Stomach (tissue), 4 donors: ENCODE measurements at regions not wholly inside any gene's neighbourhood (a gene's known extent, or its start where the extent isn't known, plus 50 kb on each side); places are given as distances from the start of the nearest gene placed in this dataset.

Experiments used
- POLR2A ChIP-seq, 4 donors: fragments of 450-650 bp; IDR thresholded peaks; one replicate each; pipeline ENCODE4 v1.6.1; 2016; ENCODE audit warnings: antibody characterized with exemption in 4 of 4, control low read depth in 2 of 4, mild to moderate bottlenecking in 1 of 4, moderate library complexity in 1 of 4
- TF ChIP-seq, protein P1 (sequence below), 7 experiments: fragments of 450-650 bp in 4 of 7; fragments of 200-600 bp in 3 of 7; sonication (generic) in 3 of 7; IDR thresholded peaks; one replicate each; pipeline ENCODE4 v1.5.1; 2016 to 2019; ENCODE audit warnings: antibody characterized with exemption in 7 of 7, control low read depth in 2 of 7, mild to moderate bottlenecking in 1 of 7

DNA sequence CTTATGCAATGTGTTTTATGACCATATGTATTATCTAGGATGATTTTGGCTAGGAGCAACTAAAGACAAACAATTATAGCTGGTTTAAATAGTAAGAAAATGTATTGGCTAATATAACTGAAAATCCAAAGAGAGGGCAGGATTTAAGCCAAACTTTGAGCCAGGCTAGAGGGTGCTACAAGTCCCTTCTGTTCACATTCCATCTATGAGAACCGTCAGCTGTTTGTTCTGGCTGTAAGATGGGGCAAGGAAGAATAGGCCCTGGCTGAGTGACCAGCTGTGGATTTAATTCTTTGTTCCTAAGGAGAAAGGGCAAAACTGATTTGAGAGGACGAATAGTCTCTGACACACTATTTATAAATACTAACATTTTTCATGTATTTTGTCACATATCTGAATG lies 79.2 kb upstream of the UGT8 start:
- TF ChIP-seq POLR2A (IDR thresholded peaks at IDR 0.05): no peak
- TF ChIP-seq, protein P1, sequence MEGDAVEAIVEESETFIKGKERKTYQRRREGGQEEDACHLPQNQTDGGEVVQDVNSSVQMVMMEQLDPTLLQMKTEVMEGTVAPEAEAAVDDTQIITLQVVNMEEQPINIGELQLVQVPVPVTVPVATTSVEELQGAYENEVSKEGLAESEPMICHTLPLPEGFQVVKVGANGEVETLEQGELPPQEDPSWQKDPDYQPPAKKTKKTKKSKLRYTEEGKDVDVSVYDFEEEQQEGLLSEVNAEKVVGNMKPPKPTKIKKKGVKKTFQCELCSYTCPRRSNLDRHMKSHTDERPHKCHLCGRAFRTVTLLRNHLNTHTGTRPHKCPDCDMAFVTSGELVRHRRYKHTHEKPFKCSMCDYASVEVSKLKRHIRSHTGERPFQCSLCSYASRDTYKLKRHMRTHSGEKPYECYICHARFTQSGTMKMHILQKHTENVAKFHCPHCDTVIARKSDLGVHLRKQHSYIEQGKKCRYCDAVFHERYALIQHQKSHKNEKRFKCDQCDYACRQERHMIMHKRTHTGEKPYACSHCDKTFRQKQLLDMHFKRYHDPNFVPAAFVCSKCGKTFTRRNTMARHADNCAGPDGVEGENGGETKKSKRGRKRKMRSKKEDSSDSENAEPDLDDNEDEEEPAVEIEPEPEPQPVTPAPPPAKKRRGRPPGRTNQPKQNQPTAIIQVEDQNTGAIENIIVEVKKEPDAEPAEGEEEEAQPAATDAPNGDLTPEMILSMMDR (IDR thresholded peaks at IDR 0.05): no peak
